ENCODE measurements at regions not wholly inside any gene's neighbourhood (a gene's known extent, or its start where the extent isn't known, plus 50 kb on each side); places are given as distances from the start of the nearest gene placed in this dataset.

DNA sequence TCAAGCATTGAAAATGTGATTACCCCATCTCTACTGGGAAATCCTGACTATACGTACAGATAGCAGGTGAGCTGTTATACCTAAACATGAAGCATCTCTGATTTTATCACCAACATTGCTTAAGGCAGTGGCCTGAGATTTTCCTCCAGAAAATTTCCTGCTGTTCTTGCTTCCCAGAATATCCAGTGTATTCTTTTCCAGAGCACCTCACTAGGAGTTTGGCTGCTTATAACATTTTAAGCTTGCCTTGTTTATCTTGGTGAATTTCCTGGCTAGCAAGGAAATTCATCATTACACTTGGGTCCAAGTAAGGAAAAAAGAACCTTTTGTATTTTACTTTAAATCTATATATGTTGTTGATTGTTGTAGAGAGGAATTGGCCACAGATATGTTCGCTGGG, 73.0 kb upstream of the CLCN4 start:
- no peak for TF ChIP-seq EZH2 (IDR thresholded peaks at IDR 0.05; ENCODE audit: borderline replicate concordance, low read depth, low read length, severe bottlenecking)
- TF ChIP-seq, protein P1, sequence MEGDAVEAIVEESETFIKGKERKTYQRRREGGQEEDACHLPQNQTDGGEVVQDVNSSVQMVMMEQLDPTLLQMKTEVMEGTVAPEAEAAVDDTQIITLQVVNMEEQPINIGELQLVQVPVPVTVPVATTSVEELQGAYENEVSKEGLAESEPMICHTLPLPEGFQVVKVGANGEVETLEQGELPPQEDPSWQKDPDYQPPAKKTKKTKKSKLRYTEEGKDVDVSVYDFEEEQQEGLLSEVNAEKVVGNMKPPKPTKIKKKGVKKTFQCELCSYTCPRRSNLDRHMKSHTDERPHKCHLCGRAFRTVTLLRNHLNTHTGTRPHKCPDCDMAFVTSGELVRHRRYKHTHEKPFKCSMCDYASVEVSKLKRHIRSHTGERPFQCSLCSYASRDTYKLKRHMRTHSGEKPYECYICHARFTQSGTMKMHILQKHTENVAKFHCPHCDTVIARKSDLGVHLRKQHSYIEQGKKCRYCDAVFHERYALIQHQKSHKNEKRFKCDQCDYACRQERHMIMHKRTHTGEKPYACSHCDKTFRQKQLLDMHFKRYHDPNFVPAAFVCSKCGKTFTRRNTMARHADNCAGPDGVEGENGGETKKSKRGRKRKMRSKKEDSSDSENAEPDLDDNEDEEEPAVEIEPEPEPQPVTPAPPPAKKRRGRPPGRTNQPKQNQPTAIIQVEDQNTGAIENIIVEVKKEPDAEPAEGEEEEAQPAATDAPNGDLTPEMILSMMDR (IDR thresholded peaks at IDR 0.05; ENCODE audit: borderline replicate concordance, extremely low read depth, low read length, poor library complexity, severe bottlenecking) = no peak
- Histone ChIP-seq H4K20me1 (ENCODE audit: insufficient read depth, low read length) (no peaks in the 10 kb centered on the region), H2AFZ (ENCODE audit: low read depth, low read length) (no peak overlapping the region), H3K36me3 (ENCODE audit: insufficient read depth, low read length) (no peaks in the 10 kb centered on the region; the same call in 1 of the 2 replicates), H3K4me1 (ENCODE audit: insufficient read depth, low read length) (peaks cover 14% of the 10 kb centered on the region), H3K9me3 (ENCODE audit: insufficient read depth, low read length, severe bottlenecking) (no peaks in the 10 kb centered on the region), H3K27me3 (ENCODE audit: insufficient read depth, low read length, poor library complexity) (no peaks in the 10 kb centered on the region), H3K4me3 (ENCODE audit: low read depth in 1 of 2, low read length in 2 of 2) (no peak overlapping the region), H3K27ac (ENCODE audit: low read length) (no peak overlapping the region), H3K9ac (ENCODE audit: low read depth, low read length) (no peak overlapping the region), H3K4me2 (ENCODE audit: insufficient read depth, low read length) (no peak overlapping the region), H3K79me2 (ENCODE audit: insufficient read depth, low read length) (no peaks in the 10 kb centered on the region)
- no peak for ATAC-seq (ENCODE audit: insufficient read depth, low read depth)
- no peak for DNase-seq

DNA sequence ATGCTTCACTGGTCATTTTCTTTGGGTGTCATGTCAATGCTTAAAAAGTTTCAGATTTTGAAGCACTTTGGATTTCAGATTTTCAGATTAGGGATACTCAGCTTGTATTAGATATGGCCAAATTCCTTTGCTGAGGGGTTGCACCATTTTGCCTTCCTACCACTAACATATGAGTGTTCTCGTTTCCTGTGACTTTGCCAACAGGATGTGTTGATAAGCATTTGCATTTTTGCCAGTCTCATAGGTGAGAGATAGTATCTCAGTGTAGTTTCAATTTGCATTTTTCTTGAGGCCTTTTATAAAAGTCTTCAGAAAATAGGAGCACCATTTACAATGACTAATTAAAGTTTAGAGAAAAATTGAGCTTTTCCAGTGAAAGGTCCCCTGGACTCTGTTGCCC, 71.6 kb upstream of the CLCN4 start:
- no peak overlapping the region; the same call in none of the 2 replicates for H3K27ac ChIP-seq (ENCODE audit: low read length)

DNA sequence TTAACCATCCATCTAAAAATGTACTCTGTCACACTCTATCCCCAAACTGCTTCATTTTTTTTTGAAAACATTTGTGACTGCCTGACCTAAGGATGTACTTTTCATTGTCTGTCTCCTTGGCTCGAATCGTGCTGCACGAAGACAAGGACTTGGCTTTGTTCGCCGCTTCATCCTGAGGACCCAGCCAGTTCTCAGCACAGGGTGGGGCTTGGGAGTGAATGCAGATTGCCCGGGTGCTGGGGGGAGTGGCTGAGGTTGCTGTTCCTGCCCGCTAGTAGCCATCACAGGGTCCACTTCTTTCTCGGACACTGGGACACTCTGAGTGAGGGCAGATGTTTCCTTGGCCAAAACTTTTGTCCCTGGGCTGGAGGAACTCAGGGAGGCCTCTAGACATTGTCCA, 70.1 kb upstream of the CLCN4 start:
- Histone ChIP-seq H3K9ac (ENCODE audit: low read depth, low read length) (no peak overlapping the region), H3K9me3 (ENCODE audit: insufficient read depth, low read length, severe bottlenecking) (no peaks in the 10 kb centered on the region), H3K36me3 (ENCODE audit: insufficient read depth, low read length) (peaks cover 8% of the 10 kb centered on the region), H3K4me3 (ENCODE audit: low read depth in 1 of 2, low read length in 2 of 2) (no peak overlapping the region), H3K4me1 (ENCODE audit: insufficient read depth, low read length) (peaks cover 16% of the 10 kb centered on the region), H3K27me3 (ENCODE audit: insufficient read depth, low read length, poor library complexity) (no peaks in the 10 kb centered on the region), H2AFZ (ENCODE audit: low read depth, low read length) (no peak overlapping the region), H3K79me2 (ENCODE audit: insufficient read depth, low read length) (no peaks in the 10 kb centered on the region), H3K27ac (ENCODE audit: low read length) (no peak overlapping the region), H3K4me2 (ENCODE audit: insufficient read depth, low read length) (no peak overlapping the region), H4K20me1 (ENCODE audit: insufficient read depth, low read length) (no peaks in the 10 kb centered on the region)
- TF ChIP-seq EZH2 (IDR thresholded peaks at IDR 0.05; ENCODE audit: borderline replicate concordance, low read depth, low read length, severe bottlenecking) = no peak
- TF ChIP-seq, protein P1 (IDR thresholded peaks at IDR 0.05; ENCODE audit: borderline replicate concordance, extremely low read depth, low read length, poor library complexity, severe bottlenecking) = no peak
- ATAC-seq (ENCODE audit: insufficient read depth, low read depth) = no peak
- DNase-seq = no peak

More for the DNA sequence above, 71.6 kb upstream of the CLCN4 start:
- H3K4me1 ChIP-seq (ENCODE audit: insufficient read depth, low read length) = peaks cover 16% of the 10 kb centered on the region
- H3K79me2 ChIP-seq (ENCODE audit: insufficient read depth, low read length) = no peaks in the 10 kb centered on the region
- no peaks in the 10 kb centered on the region for H3K9me3 ChIP-seq (ENCODE audit: insufficient read depth, low read length, severe bottlenecking)
- H3K4me2 ChIP-seq (ENCODE audit: insufficient read depth, low read length) = no peak overlapping the region
- TF ChIP-seq EZH2 (IDR thresholded peaks at IDR 0.05; ENCODE audit: borderline replicate concordance, low read depth, low read length, severe bottlenecking) = no peak
- TF ChIP-seq, protein P1 (IDR thresholded peaks at IDR 0.05; ENCODE audit: borderline replicate concordance, extremely low read depth, low read length, poor library complexity, severe bottlenecking) = no peak
- H3K36me3 ChIP-seq (ENCODE audit: insufficient read depth, low read length) = no peaks in the 10 kb centered on the region
- H3K4me3 ChIP-seq (ENCODE audit: low read depth in 1 of 2, low read length in 2 of 2) = no peak overlapping the region
- H2AFZ ChIP-seq (ENCODE audit: low read depth, low read length) = no peak overlapping the region
- no peaks in the 10 kb centered on the region for H4K20me1 ChIP-seq (ENCODE audit: insufficient read depth, low read length)
- no peak for DNase-seq
- peak; percentile 69 for ATAC-seq (ENCODE audit: insufficient read depth, low read depth)
- H3K9ac ChIP-seq (ENCODE audit: low read depth, low read length) = no peak overlapping the region
- no peaks in the 10 kb centered on the region for H3K27me3 ChIP-seq (ENCODE audit: insufficient read depth, low read length, poor library complexity)

DNA sequence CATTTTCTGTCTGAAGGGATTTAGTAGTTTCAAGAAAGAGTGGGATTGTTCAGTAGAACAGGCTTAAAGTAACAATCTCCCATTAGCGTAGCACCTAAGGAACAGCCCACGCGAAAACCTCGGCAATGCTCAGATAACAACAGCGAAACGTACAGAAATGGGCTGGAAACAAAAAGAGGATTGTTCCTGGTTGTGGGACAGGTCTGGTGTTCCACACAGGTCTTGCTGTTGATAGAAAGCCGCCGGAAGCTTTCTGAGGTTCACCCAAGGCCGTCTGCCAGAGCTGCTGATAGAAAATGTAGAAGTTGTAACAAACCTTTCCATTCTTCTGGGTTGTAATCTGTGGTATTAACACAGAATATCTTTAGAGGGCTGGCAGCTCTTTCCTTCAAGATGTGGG, 69.4 kb upstream of the CLCN4 start:
- no peaks in the 10 kb centered on the region for H3K79me2 ChIP-seq (ENCODE audit: insufficient read depth, low read length)
- no peak overlapping the region for H3K4me3 ChIP-seq (ENCODE audit: low read depth in 1 of 2, low read length in 2 of 2)
- no peak for TF ChIP-seq EZH2 (IDR thresholded peaks at IDR 0.05; ENCODE audit: borderline replicate concordance, low read depth, low read length, severe bottlenecking)
- TF ChIP-seq, protein P1 (IDR thresholded peaks at IDR 0.05; ENCODE audit: borderline replicate concordance, extremely low read depth, low read length, poor library complexity, severe bottlenecking) = no peak
- no peaks in the 10 kb centered on the region for H4K20me1 ChIP-seq (ENCODE audit: insufficient read depth, low read length)
- H3K4me1 ChIP-seq (ENCODE audit: insufficient read depth, low read length) = peaks cover 16% of the 10 kb centered on the region
- H2AFZ ChIP-seq (ENCODE audit: low read depth, low read length) = no peak overlapping the region
- no peak overlapping the region for H3K9ac ChIP-seq (ENCODE audit: low read depth, low read length)
- no peaks in the 10 kb centered on the region for H3K27me3 ChIP-seq (ENCODE audit: insufficient read depth, low read length, poor library complexity)
- DNase-seq (no peak), ATAC-seq (ENCODE audit: insufficient read depth, low read depth) (no peak)
- no peak overlapping the region for H3K4me2 ChIP-seq (ENCODE audit: insufficient read depth, low read length)
- no peak overlapping the region for H3K27ac ChIP-seq (ENCODE audit: low read length)
- no peaks in the 10 kb centered on the region for H3K9me3 ChIP-seq (ENCODE audit: insufficient read depth, low read length, severe bottlenecking)
- peaks cover 13% of the 10 kb centered on the region for H3K36me3 ChIP-seq (ENCODE audit: insufficient read depth, low read length)
